ENCODE measurements at regions not wholly inside any gene's neighbourhood (a gene's known extent, or its start where the extent isn't known, plus 50 kb on each side); places are given as distances from the start of the nearest gene placed in this dataset.

DNA sequence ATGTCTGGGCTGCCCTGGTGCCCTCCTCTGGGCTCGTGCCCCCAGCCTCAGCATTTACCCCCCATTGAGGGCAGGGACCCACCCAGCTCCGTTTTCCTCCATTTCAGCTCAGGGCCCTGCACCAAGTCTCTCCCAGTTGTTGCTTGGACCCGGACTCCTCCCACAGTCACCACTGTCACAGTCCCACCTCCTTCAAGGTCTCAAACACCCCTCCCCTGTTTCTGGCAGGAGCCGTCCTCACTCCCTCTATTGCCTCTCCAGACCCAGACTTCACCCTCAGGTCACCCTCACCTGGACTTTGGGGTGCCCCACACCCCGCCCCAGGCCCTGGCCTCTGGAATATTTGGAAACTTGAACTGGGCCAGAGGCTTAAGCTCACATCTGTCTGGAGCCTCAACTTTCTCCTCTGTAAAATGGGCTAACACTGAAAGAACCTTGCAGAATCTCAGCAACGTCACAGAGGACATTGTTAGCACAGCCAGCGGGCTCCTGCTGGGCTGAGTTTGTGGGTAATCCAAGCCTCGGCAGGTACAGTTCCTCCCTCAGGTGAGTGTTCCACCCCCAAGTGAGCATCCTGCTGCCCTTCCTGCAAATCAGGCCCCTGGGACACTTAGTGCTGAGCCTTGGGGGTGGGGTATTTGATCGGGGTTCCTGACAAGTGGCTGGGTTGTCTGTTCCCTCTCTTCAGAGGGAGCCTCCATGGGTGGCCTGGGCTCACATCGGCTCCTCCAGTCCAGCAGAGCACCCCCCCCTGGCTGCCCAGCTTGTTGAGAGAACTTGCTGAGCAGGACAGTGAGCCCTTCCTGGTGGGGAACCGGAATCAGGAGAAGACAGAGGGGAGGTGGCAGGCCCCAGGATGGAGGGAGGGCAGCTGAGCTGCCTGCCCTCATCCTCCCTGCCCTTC is 130.1 kb downstream of the C9orf50 start:
- DNase-seq (ENCODE audit: low read depth in 1 of 2, low spot score in 1 of 2) = no peak

DNA sequence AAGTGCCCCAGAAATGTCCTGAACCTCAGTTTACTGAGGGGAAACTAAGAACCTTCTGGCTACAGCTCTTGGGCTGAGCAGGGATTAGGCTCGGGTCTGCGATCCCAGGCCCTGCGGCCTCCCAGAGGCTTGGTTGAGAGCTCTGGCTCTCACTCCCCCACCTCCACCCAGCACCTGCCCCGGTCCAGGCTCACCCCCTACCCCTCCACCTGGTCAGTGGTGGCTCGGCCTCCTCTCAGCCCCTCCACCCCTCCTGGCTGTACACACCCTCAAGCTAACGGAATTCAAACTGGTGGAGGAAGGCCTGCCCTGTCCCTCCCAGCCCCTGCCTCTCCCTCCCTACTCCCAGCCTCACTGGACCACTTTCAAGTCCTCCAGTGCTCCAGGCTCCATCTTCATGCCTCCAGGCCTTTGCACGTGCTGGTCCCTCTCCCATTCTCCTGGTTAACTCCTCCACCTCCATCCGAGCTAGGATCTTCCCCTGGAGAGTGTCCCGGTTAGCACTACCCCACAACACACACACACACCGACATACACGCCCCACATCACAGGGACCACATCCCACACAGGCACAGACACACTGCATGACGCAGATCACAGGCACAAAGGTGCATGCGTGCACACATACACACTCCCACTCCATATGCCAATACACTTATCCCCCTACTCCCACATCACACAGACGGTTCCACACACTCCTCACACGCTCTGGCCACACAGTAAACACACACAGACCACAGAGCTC is 130.9 kb downstream of the C9orf50 start:
- no peak for DNase-seq (ENCODE audit: low read depth in 1 of 2, low spot score in 1 of 2)

DNA sequence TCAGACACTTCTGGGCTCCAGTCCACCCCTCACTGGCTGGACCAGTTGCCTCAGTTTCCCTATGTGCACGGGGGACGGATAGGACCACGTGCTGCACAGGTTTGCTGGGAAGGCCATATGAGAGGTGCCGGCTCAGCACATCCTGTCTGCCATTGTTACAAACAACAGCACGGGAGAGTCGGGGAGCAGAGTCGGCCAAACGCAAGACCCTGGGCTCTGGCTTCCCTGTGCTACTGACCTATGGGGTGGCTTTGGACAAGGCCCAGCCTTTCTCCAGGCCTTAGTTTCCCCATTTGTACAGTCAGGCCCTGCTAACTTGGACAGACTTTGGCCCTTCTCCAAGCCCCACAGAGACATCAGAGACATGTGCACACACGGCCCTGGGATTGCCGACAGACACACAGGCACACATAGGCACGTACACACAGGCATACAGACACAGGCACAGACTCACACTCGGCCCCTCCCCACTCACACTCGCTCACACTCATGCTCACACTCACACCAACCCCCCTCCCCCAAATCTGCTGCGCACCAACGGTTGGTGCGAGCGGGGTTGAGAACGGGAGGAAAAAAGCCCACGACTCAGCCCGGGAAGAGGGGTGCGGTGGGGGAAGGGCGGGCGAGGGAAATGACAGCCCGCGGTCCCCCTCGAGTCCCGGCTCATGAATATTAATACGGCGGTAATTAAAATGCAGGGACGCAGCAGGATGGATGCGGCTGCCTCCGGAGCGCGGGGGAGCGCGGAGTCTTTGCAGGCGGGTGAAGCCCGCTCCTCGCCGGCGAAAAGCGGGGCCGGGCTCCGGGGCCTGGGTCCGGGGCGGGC is 133.0 kb downstream of the C9orf50 start:
- DNase-seq (ENCODE audit: low read depth in 1 of 2, low spot score in 1 of 2) = peak in 1 of 2 donors; percentile 30

DNA sequence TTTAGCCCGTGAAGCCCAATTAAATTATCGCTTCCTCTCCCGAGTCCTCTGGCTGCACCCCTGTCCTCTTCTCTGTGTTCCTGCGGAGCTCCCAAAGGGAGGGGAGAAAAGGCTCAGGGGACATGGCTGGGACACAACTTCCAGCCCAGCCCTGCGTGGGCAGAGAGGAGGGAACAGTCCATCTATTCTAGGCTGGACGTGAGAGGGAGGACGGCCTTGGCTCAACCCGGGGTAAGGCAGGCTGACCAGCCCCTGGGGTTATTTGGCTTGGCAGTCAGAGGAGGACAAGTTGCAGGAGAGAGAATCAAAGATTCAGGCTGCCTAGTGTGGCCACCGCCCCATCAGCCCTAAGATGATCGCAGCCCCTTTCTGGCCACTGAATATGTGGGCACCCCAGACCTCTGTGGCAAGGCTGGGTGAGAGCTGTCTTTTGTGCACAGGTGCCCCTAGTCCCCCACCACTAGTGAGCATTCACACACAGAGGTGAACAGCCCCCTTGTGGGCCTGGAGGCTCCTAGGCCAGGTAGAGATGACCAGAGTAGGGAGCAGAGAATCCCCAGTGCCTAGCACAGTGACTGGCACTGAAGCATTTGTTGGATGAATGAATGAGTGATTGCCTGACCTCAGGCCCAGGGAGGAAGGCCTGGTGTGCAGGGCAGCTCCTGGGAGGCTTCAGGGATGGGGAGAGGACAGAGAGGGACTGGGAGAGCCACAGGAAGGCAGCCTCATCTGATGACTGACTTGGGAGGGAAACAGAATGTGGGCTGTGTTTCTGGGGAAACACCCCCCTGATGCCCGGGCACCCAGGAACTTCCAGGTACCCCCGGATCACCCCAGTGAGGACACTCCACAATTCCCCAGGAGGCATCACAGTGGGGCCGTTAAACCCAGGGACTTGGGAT is 133.9 kb downstream of the C9orf50 start:
- DNase-seq (ENCODE audit: low read depth in 1 of 2, low spot score in 1 of 2) = no peak

DNA sequence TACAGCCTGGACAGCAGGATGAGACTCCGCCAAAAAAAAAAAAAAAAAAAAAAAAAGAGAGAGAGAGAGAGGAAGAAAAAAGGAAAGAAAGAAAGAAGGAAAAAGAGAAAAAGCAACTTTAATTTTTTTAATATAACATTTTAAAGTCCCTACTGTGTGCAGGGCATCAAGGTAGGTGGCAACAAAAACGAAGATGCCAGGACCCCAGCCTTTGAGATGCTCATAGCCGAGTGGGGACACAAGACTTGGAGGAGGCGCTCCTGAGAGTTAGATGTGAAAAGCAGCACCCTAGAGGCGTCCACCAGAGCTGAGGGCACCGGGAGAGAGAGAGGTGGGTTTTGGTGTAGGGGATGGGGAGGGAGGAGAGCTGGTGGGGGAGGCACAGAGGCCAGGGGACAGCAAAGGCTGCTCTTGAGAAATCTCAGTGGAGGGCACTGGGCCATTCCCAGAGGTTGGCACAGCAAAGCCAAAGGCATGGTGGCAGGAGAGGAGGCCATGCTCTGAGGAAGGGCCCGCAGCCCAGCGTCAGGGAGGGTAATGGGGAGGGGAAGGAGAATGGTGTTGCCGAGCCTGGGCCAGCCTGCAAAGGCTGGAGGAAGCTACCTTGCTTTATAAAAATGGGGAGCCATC is 135.6 kb downstream of the C9orf50 start:
- no peak for DNase-seq (ENCODE audit: low read depth in 1 of 2, low spot score in 1 of 2)

DNA sequence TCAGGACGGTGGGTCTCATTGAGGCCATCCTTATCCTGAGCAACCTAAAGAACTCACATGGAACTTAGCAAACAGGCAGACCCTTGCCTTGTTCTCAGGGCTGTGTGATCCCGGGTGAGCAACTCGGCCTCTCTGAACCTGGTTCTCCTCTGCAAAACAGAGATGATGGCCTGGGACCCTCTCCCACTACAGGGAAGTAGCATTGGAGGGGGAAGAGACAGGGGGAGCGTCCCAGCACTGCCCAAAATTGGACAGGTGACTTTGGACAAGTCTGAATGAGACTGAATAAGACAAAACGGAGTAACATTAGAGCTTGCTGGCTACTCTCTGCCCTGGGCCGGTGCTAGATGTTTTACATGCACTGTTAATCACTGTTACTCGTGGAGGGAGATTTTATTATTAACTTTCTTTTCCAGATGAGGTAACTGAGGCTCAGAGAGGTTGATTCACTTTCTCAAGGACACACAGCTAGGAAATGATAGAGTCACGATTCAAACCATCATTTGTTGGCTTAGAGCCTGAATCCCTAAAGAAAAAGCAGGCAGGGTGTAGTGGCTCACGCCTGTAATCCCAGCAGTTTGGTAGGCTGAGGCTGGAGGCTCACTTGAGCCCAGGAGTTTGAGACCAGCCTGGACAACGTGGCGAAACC is 136.4 kb downstream of the C9orf50 start:
- no peak for DNase-seq (ENCODE audit: low read depth in 1 of 2, low spot score in 1 of 2)

DNA sequence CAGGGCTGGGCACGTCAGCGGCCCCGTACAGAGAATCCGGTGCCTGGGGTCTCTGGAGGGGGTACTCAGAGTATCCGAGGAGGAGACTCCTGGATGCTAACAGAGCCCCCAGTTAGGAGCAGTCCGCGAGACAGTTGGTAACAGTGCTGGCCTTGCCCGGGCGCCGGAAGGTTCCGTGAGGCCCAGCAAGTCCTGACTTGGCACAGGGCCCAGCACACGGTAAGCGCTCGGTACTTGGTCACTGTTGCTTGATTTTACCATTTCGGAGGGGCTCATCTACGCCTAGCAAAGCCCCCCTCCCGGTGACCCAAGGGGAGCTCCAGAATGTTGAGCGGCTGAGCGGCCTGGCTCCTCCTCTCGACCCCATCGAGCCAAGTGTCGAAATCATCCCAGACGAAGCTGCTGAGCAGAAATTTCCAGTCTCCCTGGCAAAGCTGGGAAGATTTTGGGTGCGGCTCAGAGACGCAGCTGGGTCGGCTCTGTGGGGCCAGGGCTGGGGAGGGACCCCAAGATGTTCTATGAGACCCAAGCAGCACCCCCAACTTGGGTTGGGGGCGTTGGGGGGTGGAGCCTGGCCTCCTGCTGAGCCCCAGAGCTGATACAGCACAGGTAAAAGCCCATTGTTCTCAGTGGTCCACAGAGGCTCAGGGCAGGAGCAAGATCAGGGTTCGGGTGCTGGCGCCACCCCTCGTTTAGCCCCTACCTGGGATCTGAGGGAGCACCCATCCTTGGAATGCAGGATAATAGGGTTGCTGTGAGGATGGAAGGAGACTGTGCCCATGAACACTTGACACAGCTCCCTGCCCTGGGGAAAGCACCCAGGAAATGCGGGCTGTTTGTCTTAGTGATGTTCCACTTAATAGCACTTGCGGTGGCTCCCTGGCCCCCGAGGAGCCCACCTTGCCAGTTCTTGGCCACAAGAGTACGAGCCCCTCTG is 137.2 kb downstream of the C9orf50 start:
- DNase-seq (ENCODE audit: low read depth in 1 of 2, low spot score in 1 of 2) = no peak

DNA sequence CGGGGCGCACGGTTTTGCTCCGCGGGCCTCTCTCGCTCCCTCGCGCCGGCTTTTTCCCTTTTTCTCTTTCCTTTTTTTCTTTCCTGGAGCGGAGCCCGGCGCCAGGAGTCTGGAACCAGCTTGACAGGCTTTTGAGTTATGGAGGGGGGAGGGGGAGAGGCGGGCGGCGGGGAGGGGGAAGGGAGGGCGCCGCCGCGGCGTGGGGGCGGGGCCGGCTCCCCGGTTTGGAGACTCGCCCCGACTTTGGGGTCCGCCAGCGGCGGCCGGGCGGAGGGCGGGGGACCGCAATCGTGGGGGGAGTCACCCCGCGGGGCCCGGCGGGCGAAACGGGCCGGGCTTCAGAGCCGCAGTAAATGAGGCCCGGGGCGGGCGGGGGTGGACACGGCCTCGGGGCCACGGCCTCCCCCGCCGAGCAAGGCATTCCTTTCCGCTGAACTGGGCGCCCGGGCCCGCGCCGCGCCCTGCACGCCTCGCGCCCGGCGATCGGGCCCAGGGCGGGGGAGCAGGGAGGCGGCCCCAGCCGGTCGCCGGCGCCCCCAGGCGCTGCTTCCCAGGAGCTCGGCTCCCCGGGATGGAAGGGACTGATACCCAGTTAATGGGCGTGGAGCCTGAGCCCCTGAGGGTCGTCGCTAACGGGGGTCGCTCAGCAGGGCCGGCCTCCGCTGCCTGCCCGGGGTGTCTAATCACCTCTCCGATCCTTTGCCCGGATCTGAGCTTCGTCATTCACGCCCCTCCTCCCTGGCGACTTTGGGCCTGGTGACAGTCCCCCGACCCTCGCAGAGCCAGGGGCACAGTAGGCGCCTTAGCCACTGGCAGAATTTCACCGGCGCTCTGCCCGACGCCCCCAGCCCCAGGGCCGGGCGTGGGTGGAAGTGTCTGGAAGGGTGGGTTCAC is 138.1 kb downstream of the C9orf50 start:
- peak in 1 of 2 donors; percentile 39 for DNase-seq (ENCODE audit: low read depth in 1 of 2, low spot score in 1 of 2)

DNA sequence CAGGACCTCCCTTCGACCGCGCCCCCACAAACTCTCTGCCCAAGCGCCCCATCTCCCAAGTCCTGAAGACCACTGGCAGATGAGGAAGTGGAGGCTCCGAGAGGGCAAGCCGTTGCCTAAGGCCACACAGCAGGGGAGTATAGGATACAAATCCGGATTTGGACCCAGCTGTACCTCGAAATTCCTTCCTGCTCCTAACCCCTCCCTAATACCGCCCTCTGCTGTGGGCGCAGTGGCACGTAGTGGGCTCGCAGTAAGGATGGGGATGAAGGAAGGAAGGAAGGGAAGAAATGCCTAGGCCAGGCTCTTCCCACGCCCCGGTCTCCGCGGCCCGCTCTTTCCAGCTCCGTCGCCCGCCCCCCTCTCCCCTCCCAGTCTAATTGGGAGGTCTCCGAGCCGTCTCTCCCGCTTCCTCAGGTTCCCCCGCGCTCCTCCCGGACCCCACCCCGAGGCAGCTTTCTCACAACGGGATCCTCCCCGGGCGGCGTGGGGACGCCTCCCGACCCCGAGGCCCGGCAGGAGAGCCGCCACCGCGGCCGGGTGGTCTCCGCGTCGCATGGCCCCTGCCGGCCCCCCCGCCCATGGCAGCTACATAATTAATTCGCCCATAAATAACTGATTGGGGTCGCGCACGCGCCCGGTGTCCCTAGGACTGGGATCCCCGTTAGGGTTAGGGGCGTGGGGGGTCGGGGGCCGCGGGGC is 138.9 kb downstream of the C9orf50 start:
- no peak for DNase-seq (ENCODE audit: low read depth in 1 of 2, low spot score in 1 of 2)

DNA sequence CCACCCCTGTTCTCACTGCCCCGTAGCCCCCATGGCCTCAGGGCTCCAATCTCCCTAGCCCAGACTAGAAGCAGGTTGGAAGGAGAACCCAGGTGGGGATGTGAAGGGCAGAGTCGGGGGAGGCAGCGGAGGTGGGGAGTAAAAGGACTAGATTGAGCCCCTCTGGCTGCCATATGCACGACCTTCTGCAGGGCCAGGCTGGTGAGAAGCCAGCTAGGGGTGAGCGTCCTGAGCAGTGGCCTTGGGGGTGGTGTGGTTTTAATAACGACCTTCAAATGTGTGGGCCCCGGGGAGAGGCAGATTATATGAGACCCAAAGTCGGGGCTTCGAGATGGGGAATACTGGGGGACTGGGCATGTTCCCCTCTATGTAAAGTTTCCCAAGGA is 139.5 kb downstream of the C9orf50 start:
- DNase-seq (ENCODE audit: low read depth in 1 of 2, low spot score in 1 of 2) = no peak

DNA sequence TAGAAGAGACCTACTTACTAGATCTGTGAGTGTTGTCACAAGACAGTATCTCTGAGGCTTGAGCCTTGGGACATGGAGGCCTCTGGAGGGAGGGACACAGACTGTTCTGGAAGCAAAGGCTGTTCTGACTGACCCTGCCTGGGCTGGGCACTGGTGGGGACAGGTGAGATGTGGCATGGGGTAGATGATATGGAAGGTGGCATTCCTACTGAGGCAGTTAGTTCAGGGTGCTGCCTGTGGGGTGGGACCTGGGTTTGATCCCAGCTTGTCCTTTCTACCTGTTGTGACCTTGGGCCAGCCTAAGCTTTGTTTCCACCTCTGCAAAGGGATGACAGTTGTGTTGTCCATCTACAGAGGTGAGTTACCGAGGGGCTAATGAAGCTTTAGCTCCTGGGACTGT is 140.2 kb downstream of the C9orf50 start:
- no peak for DNase-seq (ENCODE audit: low read depth in 1 of 2, low spot score in 1 of 2)

DNA sequence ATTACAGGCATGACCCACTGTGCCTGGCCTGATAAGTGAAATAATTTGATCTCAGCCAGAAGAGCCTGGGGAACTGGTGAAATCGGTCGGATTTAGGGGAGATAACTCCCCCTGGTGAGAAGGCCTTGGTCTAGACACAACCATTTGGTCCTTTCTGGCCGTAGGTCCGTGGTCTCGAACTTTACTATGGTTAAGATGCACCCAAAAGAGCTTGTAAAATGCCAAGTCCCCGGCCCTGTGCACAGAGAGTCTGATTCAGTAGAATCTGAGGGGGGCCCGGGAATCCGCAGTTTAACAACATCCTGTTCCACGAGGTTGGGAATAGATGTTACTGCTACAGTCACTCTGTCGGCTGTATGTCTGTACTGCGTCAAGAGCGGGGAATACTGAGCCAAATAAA is 140.7 kb downstream of the C9orf50 start:
- no peak for DNase-seq (ENCODE audit: low read depth in 1 of 2, low spot score in 1 of 2)

DNA sequence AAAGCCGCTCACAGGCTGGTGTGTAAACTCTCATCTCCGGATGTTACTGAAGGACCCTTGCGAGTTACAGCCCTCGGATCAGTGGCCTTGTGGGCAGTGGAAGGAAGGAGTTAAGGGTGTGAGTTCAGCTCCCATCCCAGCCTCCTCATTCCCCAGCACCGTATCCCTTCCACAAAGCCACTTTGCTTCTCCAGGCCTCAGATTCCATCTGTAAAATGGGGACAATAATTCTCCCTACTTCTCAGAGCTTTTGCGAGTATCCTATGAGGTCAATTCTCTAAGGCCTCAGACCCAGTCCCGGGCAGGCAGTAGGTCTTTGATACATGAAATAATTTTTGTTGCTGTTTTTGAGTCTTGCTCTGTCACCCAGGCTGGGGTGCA is 141.3 kb downstream of the C9orf50 start:
- DNase-seq (ENCODE audit: low read depth in 1 of 2, low spot score in 1 of 2) = no peak

DNA sequence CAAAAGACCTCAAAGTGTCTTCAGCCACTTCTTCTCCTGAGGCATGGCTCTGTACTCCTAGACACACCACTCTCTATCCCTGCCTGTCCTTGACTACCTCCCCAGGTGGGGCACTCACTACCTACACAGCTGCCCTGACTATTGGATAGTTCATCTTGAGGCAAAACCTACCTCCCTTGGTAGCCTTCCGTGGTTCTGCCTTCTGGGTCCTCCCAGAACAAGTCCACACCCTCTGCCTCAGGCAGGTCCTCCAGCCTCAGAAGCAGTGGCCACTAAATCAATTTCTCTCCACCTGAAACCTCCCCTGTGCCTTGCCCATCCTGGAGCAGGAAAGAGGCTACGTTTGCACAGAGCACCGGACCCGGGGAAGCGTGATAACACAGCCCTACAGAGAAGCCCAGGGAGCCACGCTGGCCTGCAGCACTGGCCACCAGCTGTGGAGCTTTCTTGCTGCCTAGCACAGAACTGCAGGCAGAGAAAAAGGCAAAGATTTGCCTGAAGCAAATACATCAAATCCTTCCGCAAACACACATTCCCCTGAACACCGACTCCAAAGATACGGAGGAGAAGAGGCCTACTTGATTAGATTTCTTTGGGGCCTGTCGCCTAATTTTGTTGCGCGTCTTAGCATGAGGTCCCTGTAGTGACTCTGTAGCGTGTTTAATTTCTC is 141.8 kb downstream of the C9orf50 start:
- DNase-seq (ENCODE audit: low read depth in 1 of 2, low spot score in 1 of 2) = no peak

DNA sequence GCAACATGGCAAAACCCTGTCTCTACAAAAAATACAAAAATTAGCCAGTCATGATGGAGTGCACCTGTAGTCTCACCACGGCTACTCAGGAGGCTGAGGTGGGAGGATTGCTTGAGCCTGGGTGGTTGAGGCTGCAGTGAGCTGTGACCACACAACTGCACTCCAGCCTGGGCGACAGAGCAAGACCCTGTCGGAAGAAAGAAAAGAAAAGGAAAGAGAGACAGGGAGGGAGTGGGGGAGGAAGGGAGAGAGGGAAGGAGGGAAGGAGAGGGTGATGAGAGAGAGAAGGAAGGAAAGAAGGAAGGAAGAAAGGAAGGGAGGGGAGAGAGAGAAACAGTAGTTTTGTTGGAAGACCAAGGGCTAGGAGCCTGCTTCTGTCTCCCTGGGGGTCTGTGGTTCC is 142.4 kb downstream of the C9orf50 start:
- no peak for DNase-seq (ENCODE audit: low read depth in 1 of 2, low spot score in 1 of 2)

All from stimulated activated CD4-positive, alpha-beta T cell treated with anti-CD3 and anti-CD28 coated beads, Interleukin-15, amount 100 ng/mL, for 1 hour (primary cell).